Renal cortical epithelial cell (primary cell): ENCODE measurements at regions not wholly inside any gene's neighbourhood (a gene's known extent, or its start where the extent isn't known, plus 50 kb on each side); places are given as distances from the start of the nearest gene placed in this dataset.
"Not testable (repeated sequence)": the region's sequence is repeated elsewhere in the genome, so short reads cannot be mapped to it uniquely, and the experiment has no call there.

Experiments
- DNase-seq: peaks from one replicate; pipeline ENCODE4 v3.0.0-alpha.2; 2011; ENCODE audit warnings: low read depth

- DNase-seq: no peak
Observed at GRCh38 chr5:19233573-19233972, 754.4 kb downstream of the CDH18 start.

DNA sequence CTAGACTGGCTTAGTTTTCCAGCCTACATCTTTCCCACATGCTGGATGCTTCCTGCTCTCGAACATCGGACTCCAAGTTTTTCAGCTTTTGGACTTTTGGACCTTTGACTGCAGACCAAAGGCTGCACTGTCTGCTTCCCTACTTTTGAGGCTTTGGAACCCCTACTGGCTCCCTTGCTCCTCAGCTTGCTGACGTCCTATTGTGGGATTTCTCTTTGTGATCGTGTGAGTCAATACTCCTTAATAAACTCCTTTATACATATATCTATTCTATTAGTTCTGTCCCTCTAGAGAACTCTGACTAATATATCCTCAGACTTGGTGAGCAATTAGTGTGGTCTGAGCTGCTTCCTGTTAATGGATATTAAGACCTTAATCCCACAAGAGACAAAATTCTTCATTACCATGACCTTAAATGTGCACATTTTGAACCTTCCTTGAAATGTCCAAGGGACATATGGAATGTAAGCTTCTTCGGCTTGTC, 752.9 kb downstream of the CDH18 start:
- peak; percentile 19 for DNase-seq

DNA sequence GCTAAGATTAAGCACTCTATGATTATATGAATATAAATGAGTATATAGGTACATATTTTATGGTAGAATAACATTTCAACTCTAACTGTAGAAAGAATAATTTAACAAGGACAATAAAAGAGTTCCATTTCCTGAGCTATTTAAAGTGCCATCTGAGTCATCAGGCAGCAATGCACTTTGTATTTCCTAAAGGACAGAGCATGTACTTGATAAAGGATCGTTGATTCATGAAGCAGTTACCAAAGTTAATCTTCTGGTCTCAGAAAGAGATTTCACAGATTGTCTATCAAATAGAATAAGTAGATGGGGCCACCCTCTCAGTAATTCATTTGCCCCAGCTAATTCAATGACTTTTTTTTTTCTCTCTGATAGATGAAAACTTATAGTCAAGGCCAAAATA, 747.8 kb downstream of the CDH18 start:
- peak; percentile 64 for DNase-seq

DNA sequence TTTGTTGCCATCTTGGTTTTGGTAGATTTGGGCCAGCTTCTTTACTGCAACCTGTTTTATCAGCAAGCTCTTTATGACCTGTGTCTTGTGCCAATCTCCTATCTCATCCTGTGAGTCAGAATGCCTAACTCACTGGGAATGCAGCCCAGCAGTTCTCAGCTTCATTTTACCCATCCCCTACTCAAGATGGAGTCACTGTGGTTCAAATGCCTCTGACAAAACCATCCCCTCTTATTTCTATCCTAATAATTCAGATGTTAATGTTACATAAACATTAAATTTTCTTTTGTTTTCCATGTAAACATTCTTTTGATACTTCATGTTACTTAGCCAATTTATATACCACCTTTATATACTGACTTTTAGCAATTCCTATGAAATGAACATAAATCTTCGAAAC, 746.3 kb downstream of the CDH18 start:
- DNase-seq: no peak

DNA sequence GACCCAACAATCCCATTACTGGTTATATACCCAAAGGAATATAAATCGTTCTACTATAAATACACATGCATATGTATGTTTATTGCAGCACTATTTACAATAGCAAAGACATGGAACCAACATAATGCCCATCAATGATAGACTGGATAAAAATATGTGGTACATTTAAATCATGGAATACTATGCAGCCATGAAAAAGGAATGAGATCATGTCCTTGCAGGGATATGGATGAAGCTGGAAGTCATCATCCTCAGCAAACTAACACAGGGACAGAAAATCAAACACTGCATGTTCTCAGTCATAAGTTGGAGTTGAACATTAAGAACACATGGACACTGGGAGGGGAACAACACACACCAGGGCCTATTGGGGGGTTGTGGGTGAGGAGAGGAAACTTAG, 741.8 kb downstream of the CDH18 start:
- DNase-seq: not testable (repeated sequence)

- DNase-seq: no peak
Observed at GRCh38 chr5:19247302-19247701, 740.7 kb downstream of the CDH18 start.

GRCh38 chr5:19256036-19256435, 732.0 kb downstream of the CDH18 start:
- no peak for DNase-seq

DNA sequence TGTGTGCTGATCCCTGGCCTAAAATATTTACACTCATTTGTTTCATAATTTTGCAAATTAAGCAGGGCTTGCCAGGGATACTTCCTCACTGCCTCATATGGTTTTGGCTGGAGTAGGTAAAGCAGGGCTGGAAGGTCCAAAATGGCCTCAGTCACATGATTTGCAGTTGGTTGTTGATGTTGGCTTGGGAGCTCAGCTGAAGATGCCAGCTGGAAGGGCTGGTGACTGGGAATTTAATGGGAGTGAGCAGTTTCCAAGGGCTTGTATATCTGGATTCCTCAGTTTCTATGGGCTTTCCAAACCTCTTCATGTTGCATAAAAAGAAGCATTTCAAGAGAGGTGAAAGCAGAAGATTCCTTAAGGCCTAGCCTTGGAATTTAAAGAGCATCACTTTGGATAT, 729.3 kb downstream of the CDH18 start:
- DNase-seq: no peak

- DNase-seq: no peak
Observed at GRCh38 chr5:19261879-19262278, 726.1 kb downstream of the CDH18 start.

DNA sequence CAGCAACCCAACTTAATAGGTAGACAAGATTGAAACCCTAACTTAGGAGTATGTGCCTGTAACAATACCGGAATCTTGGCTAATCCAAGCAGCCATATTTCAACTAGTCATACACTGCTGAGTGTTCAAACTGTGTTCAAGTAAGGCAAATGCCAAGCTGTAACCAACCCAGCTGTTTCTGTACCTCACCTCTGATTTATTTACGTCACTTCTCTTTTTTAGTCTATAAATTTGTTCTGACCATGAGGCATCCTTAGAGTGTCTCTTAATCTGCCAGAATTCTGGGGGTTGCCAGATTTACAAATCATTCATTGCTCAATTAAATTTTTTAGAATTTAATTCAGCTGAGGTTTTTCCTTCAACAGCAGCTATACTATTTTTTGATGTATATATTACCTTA, 723.2 kb downstream of the CDH18 start:
- no peak for DNase-seq

DNA sequence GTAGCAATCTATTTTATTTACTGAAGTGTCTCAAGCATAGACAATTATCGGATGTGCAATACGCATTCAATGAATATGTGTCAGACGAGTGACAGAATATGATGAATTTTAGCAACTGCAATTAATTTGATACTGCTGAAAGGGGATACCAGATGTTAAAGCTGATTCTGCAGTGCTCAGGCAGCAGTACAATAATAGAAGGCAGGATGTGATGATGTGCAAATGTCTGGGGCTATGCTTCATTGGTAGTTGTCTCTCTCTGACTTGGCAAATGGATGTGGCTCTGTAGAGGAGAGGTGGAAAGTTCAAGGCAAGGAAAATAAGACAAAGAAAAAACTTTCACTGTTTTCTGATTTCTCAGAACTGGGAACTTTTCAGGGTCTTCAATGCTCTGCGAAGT, 721.2 kb downstream of the CDH18 start:
- DNase-seq: no peak

- no peak for DNase-seq
Observed at GRCh38 chr5:19270153-19270552, 717.8 kb downstream of the CDH18 start.

DNA sequence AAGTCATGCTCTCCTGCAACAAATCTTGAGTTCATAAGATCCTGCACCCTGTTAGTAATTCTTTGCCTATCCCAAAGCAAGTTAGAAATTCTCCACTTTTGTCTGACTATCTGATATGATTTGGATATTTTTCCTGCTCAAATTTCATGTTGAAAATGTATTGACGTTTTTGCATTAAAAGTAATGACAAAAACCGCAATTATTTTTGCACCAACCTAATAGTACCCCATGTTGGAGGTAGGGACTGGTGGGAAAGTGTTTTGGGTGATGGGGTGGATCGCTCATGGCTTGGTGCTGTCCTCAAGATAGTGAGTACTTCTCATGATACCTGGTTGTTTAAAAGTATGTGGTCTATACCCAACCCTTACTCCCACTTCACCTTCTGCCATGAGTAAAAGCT, 713.4 kb downstream of the CDH18 start:
- no peak for DNase-seq

DNA sequence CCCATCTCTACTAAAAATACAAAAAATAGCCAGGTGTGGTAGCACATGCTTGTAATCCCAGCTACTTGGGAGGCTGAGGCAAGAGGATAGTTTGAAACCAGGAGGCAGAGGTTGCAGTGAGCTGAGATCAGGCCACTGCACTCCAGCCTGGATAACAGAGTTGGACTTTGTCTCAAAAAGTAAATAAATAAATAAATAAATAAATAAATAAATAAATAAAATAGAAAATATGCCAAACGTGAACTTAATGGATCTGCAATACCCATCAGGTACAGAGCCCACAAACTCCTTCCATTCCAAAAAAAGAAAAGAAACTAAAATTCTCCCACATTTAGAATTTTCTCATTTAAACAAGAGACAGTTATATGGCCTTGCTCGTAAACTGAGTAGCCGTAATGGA, 702.7 kb downstream of the CDH18 start:
- no peak for DNase-seq

GRCh38 chr5:19287548-19288277, 700.3 kb downstream of the CDH18 start:
- not testable (repeated sequence) for DNase-seq

DNA sequence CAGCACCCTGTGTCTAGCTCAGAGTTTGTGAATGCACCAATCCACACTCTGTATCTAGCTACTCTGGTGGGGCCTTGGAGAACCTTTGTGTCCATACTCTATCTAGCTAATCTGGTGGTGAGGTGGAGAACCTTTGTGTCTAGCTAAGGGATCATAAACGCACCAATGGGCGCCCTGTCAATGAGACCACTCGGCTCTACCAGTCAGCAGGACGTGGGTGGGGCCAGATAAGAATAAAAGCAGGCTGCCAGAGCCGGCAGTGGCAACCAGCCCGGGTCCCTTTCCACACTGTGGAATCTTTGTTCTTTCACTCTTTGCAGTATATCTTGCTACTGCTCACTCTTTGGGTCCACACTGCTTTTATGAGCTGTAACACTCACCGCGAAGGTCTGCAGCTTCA, 699.7 kb downstream of the CDH18 start:
- not testable (repeated sequence) for DNase-seq

GRCh38 chr5:19297934-19298333, 690.1 kb downstream of the CDH18 start:
- DNase-seq: no peak

DNA sequence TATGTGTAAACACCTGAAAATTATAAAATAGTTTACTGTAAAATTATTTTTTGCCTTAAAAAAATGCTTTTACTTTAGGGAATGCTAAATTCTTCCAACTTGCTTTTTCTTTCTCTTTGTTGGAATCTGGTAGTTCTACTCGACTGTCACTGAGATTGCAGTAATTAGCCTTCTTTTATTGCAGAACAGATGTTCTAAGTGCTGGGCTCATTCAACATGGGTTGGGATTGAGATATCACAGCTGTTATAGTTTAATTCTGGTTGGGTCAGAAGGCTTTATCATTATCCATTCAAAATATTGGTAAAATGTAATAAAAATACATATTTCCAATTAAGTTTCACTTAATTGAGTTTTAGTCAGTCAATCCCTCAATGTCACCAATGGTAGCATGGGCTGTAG, 686.7 kb downstream of the CDH18 start:
- DNase-seq: no peak

GRCh38 chr5:19314840-19315239, 673.2 kb downstream of the CDH18 start:
- DNase-seq: peak; percentile 21

GRCh38 chr5:19319252-19319651, 668.7 kb downstream of the CDH18 start:
- DNase-seq: no peak

- peak; percentile 9 for DNase-seq
Observed at GRCh38 chr5:19322716-19323485, 665.1 kb downstream of the CDH18 start.

DNA sequence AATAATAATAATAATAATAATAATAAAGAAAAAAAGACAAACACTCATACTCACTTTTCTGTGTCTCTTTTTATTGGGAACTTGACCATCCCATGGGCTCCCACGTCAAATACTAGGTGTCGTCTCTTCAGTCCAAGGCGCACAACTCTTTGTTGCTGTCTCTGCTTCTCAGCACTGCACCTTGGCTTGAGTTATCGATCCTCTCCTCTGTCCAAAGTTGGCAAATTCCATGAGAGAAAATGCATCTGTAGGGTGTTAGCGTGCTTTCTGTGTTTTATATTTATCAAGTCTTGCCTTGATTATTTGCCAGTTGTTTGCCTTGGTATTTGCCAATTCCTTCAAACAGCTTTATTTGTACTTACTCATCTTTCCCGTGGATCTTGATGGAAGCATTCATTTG, 653.7 kb downstream of the CDH18 start:
- DNase-seq: no peak

- DNase-seq: no peak
Observed at GRCh38 chr5:19342942-19343341, 645.1 kb downstream of the CDH18 start.
